Erythroblast (primary cell): ENCODE measurements at regions not wholly inside any gene's neighbourhood (a gene's known extent, or its start where the extent isn't known, plus 50 kb on each side); places are given as distances from the start of the nearest gene placed in this dataset.

ENCODE experiments used
- GATA1 ChIP-seq: IDR thresholded peaks from 2 replicates; pipeline ENCODE4 v1.6.1; 2011; ENCODE audit warnings: low read depth, mild to moderate bottlenecking, control low read depth, low read length, moderate library complexity
- POLR2A ChIP-seq: IDR thresholded peaks from 2 replicates; pipeline ENCODE4 v1.6.1; 2011; ENCODE audit warnings: mild to moderate bottlenecking, low read length

GRCh38 chr18:2103299-2103698, 468.0 kb downstream of the METTL4 start:
- TF ChIP-seq POLR2A (no peak), GATA1 (no peak)
